WI38 (cell line): ENCODE measurements at regions not wholly inside any gene's neighbourhood (a gene's known extent, or its start where the extent isn't known, plus 50 kb on each side); places are given as distances from the start of the nearest gene placed in this dataset.

Experiments used
- H3K4me3 ChIP-seq: 2 replicates; pipeline ENCODE4 v1.5.1; 2011; ENCODE audit warnings: low read depth, mild to moderate bottlenecking, control low read depth, low read length
- TF ChIP-seq, protein P1 (sequence below): IDR thresholded peaks from 2 replicates; pipeline ENCODE4 v1.5.1; 2012; ENCODE audit warnings: low read depth, mild to moderate bottlenecking, control low read depth, low read length

DNA sequence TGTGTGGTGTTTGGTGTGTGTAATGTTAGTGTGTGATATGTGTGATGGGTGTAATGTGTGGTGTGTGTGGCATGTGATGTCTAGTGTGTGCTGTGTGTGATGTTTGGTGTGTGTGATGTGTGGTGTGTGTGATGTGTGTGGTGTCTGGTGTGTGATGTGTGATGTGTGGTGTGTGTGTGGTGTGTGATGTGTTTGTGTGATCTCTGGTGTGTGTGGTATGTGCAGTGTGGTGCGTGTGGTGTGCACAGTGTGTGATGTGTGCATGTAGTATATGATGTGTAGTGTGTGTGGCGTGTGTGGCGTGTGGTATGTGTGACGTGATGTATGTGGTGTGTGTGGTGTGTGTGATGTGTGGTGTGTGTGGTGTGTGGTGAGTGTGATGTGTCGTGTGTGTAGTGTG is 150.3 kb downstream of the TMEM18 start:
- TF ChIP-seq, protein P1, sequence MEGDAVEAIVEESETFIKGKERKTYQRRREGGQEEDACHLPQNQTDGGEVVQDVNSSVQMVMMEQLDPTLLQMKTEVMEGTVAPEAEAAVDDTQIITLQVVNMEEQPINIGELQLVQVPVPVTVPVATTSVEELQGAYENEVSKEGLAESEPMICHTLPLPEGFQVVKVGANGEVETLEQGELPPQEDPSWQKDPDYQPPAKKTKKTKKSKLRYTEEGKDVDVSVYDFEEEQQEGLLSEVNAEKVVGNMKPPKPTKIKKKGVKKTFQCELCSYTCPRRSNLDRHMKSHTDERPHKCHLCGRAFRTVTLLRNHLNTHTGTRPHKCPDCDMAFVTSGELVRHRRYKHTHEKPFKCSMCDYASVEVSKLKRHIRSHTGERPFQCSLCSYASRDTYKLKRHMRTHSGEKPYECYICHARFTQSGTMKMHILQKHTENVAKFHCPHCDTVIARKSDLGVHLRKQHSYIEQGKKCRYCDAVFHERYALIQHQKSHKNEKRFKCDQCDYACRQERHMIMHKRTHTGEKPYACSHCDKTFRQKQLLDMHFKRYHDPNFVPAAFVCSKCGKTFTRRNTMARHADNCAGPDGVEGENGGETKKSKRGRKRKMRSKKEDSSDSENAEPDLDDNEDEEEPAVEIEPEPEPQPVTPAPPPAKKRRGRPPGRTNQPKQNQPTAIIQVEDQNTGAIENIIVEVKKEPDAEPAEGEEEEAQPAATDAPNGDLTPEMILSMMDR = no peak

DNA sequence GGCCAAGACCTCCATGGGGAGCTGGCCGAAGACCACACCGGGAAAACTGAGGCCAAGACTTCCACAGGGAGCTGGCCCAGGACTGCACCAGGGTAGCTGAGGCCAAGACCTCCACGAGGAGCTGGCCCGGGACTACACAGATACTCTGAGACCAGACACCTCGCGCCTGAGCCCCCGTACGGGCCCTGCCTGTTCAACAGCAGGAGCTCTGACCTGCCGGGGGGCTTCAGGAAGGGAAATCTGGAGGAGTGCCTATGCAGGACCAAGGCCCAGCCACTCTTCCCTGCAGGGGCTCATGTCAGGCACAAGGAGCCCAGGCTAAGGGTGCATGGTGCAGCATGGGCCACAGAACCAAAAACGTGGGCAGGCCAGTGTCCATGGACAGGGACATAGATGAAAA is 151.6 kb downstream of the TMEM18 start:
- TF ChIP-seq, protein P1 = no peak
- H3K4me3 ChIP-seq = no peak overlapping the region

More for the DNA sequence above, 150.3 kb downstream of the TMEM18 start:
- no peak overlapping the region for H3K4me3 ChIP-seq

DNA sequence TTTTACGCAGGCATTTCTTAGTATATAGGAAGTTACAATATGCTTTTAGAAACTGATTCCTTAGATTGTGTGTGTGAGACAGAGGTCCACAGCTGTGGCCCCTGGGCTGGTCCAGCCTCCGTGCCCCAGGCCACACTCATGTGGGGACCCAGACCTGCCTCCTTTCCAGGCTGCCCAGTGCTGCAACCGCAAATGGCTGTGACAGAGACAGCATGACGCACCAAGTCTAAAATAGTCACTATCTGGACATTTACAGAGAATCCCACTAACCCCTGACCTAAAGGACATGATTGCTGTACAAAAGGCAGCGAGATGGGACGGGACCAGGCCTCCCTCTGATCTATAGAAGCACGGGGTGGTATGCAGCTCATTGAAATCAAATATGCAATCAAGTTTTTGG is 152.2 kb downstream of the TMEM18 start:
- H3K4me3 ChIP-seq = no peak overlapping the region
- TF ChIP-seq, protein P1 = no peak

DNA sequence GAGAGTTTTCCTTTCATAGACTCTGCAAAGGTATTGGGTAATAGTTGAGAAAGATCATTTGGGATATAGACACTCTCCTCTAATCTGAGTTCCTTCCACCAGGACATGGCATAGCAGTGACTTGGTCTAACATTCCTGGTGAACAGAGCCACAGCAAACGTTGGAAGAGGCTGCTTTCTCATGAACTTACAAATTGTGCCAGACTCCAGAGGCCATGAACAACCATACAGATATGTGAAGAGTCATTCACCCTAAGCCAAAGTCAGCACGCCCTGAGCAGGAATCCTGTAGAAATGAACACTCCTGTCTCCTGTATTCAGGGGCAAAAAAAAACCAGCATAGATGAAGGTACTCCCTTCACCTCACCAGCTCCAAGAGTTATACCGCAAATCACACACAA is 152.8 kb downstream of the TMEM18 start:
- TF ChIP-seq, protein P1 = no peak
- no peak overlapping the region for H3K4me3 ChIP-seq

DNA sequence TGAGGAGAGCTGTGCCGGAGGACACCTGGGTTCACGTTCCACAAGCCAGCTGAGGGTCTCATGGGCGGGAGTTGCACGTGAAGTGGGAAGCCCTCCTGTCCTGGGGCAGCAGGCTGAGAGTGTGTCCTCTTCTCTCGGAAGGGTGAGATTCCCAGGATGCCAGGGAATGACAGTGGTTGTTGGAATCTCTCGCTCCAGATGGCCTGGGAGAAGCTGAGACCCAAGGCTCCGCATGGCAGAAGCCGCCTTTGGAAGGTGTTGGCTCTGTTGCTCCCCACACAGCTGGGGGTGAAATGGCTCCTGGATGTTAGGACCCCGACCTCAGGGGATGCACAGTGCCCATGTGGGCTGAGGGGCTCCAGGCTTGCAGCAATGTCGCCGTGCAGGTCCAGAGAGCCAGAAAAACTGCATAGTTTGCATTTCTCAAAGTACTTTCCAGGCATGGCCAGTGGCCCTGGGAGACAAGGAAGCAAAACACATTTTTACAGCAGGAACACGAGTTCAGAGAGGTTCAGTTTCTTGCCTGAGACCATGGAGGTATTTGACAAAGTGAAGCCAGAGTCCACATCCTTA is 153.4 kb downstream of the TMEM18 start:
- TF ChIP-seq, protein P1 = no peak
- H3K4me3 ChIP-seq = no peak overlapping the region

DNA sequence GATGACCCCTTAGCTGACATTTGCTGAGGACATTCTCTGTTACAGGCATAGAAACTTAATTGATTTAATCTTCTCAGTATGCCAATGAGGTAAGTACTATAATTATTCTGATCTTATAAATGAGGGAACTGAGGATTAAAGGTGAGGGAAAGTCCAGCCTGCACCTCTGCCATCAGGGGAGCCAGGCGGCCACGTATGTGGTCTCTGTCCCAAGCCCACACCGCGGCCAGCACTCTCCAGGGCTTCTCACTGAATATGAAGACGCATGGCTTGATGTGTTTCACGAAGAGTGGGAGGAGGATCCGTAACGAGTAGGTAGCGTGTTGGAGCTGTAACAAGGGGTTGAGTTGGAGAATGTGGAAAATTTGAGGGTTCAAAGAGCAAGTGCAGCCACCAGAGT is 154.4 kb downstream of the TMEM18 start:
- TF ChIP-seq, protein P1 = no peak
- H3K4me3 ChIP-seq = no peak overlapping the region

DNA sequence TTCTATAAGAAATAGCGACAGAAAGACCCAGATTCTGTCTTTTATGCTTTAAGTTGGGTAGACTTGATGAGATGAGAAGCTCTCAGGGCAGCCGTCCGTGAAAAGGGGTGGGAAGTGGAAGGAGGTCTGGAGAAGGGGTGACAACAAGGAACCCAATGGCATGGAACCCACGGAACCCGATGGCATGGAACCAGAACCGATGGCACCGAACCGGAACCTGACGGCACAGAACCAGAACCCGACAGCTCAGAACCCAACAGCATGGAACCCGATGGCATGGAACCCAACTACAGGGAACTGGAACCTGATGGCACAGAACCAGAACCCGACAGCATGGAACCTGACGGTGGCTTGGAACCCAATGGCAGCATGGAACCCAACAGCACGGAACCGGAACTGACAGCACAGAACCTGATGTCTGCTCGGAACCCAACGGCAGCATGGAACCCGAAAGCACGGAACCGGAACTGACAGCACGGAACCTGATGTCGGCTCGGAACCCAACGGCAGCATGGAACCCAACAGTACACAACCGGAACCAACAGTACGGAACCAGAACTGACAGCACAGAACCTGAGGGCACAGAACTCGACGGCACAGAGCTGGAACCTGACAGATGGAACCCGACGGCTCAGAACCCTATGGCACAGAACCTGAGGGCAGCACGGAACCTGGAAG is 155.2 kb downstream of the TMEM18 start:
- TF ChIP-seq, protein P1 = no peak
- H3K4me3 ChIP-seq = no peak overlapping the region
